ENCODE measurements at regions not wholly inside any gene's neighbourhood (a gene's known extent, or its start where the extent isn't known, plus 50 kb on each side); places are given as distances from the start of the nearest gene placed in this dataset.

DNA sequence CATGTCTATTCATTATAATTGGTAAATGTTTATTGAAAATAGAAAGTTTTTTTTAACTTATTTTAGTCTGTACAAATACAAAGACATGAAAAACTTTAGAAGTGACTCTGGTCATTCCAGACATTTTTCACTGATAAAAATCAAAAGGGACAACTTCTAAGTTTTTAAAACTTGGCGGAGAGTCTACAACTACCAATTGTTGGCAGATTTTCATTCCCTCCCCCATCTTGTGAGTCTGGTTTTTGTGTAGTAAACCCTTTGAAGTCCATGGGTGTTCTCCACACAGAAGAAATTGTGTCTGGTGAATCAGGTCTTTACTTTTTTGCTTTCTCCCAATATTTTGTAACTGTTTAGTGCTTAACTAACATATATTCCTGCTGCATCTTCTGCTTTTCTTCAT lies 336.5 kb downstream of the PDGFC start:
- H3K27ac ChIP-seq: no peak overlapping the region
- TF ChIP-seq, protein P1, sequence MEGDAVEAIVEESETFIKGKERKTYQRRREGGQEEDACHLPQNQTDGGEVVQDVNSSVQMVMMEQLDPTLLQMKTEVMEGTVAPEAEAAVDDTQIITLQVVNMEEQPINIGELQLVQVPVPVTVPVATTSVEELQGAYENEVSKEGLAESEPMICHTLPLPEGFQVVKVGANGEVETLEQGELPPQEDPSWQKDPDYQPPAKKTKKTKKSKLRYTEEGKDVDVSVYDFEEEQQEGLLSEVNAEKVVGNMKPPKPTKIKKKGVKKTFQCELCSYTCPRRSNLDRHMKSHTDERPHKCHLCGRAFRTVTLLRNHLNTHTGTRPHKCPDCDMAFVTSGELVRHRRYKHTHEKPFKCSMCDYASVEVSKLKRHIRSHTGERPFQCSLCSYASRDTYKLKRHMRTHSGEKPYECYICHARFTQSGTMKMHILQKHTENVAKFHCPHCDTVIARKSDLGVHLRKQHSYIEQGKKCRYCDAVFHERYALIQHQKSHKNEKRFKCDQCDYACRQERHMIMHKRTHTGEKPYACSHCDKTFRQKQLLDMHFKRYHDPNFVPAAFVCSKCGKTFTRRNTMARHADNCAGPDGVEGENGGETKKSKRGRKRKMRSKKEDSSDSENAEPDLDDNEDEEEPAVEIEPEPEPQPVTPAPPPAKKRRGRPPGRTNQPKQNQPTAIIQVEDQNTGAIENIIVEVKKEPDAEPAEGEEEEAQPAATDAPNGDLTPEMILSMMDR (conservative IDR thresholded peaks at IDR 0.05): no peak

DNA sequence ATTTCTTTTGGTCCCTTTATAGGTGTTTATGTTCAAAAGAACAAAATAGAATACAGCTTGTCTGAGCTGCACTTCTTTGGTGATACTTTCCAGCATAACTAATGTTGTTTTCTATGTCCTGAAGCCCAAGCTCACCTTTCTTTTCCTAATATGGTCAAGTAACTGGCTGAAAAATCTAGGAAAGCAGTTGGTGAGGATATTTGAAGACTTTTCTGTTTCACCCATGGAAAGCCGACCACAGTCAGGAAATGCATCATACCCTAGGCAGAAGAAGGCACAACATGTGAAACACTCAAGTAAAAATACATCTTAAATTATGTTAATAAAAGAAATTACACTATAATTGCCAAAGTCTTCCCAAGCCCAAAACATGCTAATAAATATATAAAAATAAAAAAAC lies 337.0 kb downstream of the PDGFC start:
- no peak overlapping the region for H3K27ac ChIP-seq

DNA sequence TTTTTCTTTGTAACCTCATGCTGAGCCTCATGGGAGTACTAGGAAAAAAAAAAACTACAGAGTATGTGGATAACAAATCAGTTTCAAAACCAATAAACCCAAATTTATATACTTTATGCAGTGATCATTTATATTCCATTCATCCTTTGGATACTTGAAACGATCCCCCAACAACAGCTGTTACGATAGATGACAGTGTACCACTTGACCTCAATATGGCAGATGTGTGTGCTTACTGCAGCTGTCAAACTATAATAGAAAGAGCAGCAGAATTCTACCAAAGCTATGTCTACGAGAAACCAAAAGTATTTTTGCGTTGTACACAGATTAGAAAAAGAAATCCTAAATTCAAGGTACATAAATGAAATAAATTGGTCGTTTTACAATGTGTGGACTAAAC lies 337.8 kb downstream of the PDGFC start:
- H3K27ac ChIP-seq: no peak overlapping the region
- TF ChIP-seq, protein P1 (conservative IDR thresholded peaks at IDR 0.05): no peak

More for the DNA sequence above, 337.0 kb downstream of the PDGFC start:
- TF ChIP-seq, protein P1 (conservative IDR thresholded peaks at IDR 0.05): no peak

DNA sequence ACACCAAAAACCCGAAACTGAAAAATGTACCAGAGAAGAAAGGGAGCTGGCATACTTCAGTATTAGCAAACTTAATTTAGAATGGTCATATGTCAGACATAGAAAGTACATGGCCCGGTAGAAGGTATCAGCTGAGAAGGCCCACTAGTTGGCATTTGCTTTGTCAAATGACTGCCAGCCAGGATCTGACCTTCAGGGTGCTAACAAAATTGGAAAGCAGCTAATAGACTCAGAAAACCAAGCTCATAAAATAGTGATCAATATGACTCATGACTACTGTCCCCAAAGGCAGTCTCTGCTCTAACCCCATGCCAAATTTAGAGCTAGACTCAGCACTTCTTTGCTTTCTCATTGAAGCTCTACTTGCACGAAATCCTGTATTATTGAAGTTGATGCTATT lies 342.7 kb downstream of the PDGFC start:
- TF ChIP-seq, protein P1 (conservative IDR thresholded peaks at IDR 0.05): no peak
- H3K27ac ChIP-seq: no peak overlapping the region

DNA sequence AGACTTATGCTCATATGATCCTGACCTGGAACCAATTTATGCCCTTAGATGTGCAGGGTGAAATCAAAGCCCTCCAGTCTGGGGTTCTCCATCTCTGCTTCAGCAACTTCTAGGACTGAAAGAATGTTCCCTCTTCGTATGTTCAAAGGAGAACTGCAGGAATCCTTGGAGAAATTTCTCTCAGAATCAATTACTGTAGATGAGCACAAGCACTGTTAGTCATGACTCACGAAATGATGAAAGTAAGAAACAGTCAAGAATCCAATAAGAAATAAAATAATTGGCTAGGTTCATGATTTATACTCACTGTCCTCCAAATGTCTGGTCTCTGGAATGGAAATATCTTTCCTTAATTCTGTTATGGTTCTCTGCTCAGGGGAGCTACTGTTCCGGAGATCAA lies 348.2 kb downstream of the PDGFC start:
- no peak overlapping the region for H3K27ac ChIP-seq
- TF ChIP-seq, protein P1 (conservative IDR thresholded peaks at IDR 0.05): no peak

DNA sequence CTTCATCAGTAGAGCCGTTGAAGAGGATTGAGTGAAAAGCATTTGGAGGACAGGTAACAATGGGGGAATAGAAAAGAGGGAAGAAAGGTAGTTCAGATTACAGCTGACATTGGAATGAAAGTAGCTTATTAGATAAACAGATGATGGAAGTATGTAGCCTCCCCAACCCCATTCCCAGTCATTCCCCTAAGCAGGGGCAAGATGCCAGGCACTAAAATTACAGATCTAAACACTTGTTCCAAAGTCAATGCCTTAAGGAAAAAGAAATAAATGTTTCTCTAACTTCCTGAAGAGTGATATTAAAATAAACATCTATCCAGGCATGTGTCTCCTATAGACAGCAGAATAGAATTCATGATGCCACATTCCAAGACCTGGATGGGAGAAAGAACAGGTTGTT lies 350.8 kb downstream of the PDGFC start:
- TF ChIP-seq, protein P1 (conservative IDR thresholded peaks at IDR 0.05): no peak
- H3K27ac ChIP-seq: no peak overlapping the region

DNA sequence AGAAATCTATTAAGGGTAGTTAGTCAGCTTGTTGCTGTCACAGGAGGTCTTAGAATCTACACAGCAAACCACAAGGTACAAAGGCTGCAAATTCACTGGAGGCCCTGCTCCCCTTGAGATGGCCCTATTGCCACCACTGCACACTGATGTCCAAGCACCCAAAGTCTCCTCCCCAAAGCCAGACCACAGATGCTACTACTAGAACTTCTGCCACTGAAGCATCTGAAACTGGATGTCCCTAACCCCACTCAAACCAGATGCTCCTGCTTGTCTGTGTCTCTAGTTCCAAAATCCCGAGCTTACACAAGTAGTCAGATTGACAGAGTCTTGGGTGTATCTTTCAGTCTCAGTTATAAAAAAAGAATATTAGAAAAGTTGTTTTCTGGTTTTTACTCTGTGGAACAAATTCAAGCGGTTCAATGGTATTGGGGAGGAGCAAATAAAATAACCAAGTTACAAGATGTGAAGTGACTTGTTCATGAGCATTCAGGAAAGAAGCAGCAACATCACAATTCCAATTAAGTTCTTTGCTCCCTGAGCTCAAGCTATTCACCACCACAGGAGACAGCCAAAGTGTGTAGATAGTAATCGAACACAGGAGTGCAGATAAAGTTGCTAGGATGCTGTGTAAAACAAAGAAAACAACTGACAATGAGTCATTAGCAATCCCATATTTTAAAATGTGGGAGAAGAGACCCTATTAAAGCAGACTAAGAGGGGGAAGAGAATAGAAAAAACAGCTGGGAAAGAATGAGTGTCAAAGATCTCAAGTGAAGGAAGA lies 352.3 kb downstream of the PDGFC start:
- TF ChIP-seq, protein P1 (conservative IDR thresholded peaks at IDR 0.05): no peak

More for the DNA sequence above, 352.3 kb downstream of the PDGFC start:
- H3K27ac ChIP-seq: no peak overlapping the region
